GM03348 (cell line): ENCODE measurements at regions not wholly inside any gene's neighbourhood (a gene's known extent, or its start where the extent isn't known, plus 50 kb on each side); places are given as distances from the start of the nearest gene placed in this dataset.
A peak's percentile ranks its signal among the peaks of the same experiment; 100 is the strongest.
"Not testable (repeated sequence)": the region's sequence is repeated elsewhere in the genome, so short reads cannot be mapped to it uniquely, and the experiment has no call there.

ENCODE experiments used
- DNase-seq: peaks from one replicate; pipeline ENCODE4 v3.0.0; 2012; ENCODE audit warnings: low spot score

DNA sequence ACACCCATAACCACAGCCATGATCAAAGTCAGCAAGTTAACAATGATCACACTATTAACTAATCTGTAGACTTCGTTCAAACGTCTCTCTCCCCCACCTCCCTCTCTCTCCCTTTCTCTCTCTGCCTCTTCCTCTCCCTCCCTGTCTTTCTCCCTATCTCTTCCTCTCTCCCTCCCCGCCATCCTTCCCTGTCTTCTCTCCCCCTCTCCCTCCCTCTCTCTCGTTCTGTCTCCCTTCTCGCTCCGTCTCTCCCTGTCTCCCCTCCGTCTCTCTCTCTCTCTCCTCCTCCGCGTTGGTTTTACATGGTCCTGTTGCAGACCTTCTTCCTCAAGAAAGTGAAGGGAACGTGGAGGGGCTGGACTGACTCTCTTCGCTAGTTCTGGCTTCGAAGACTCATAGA is 308.9 kb upstream of the FOXQ1 start:
- no peak for DNase-seq

GRCh38 chr6:1001655-1002349 is 308.9 kb upstream of the EXOC2 start:
- peak; percentile 27 for DNase-seq

DNA sequence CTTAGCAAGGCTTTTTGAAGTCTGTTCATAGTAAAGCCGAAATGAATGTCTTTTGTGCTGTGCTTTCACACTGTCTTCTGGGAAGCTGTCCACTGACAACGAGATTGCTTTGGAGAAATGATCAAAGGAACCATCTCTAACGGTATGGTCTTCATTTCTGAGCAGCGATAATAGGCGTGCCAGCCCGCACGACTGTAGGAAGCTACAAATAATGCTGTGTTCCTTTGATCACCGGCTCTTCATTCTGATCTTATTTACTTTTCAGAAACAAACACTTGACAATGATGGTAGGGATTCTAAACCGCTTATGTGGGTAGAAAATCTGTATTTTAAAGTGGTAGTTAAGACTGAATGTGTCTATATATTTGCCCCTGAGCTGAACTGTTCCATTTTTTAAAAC is 306.6 kb upstream of the EXOC2 start:
- DNase-seq: no peak

- no peak for DNase-seq
Measured at GRCh38 chr6:998551-998950, 305.6 kb upstream of the EXOC2 start.

DNA sequence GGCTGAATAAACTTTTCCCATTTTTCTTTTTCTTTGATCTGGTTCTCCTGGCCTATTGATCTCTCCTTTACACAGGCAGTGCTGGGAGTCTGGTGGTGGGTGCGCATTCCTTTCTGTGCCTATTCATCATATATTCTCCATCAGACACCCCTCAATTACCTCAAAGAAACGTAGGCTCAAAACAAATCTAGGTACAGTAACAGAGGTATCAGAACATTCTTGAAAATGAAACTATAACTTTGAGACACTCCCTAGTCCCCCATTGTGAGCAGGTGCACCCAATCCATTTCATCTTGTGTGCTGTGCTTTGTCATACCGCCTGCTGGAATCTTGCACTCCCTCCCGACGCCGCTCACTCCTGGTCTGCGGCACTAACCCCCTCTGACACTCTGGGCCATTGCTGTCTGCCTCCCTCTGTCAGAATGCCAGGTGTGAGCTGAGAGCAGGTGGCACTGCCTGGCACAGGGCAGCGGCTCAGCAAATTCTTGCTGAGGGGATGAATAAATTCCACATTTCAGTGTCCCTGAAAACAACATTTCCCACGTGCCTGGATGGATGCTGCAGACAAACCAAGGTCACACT is 303.4 kb upstream of the EXOC2 start:
- DNase-seq: no peak

- no peak for DNase-seq
Measured at GRCh38 chr6:991192-991591, 298.3 kb upstream of the EXOC2 start.

GRCh38 chr6:984031-984430 is 291.1 kb upstream of the EXOC2 start:
- DNase-seq: no peak

DNA sequence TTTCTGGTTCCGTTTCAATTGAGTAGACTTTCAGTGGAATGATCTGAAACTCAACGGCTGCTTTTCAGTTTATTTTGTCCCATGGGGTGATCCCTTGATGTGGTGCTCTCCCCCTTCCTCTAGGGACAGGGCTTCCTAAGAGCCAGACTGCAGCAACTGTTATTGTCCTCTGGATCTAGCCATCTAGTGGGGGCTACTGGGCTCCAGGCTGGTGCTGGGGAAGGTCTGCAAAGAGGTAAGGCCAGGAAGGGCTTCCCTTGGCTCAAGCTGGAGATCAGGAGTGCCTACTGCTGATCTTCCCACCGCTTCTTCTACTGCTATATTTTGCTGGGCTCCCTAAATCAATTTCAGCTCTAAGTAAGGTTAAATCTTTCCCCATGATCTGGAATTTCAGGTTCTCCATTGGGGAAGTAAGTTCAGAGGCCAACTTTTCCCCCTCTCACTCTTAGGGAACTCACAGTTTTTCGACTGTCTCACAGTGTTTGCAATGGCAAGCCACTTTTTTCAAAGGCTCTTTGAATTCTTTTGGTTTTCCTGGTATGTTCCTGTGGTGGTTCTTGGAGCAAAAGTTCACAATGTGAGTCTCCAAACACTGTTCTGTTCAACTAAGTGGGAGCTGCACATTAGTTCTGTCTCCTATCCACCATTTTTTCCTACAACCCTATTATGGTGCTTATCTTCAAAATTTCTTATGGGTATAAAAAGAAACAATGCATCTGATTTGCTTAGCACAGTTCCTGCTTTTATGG is 286.2 kb upstream of the EXOC2 start:
- DNase-seq: no peak

GRCh38 chr6:977226-977625 is 284.3 kb upstream of the EXOC2 start:
- not testable (repeated sequence) for DNase-seq

GRCh38 chr6:971981-972640 is 279.2 kb upstream of the EXOC2 start:
- DNase-seq: peak; percentile 81

- DNase-seq: no peak
Measured at GRCh38 chr6:968791-969190, 275.9 kb upstream of the EXOC2 start.

GRCh38 chr6:967701-968100 is 274.8 kb upstream of the EXOC2 start:
- no peak for DNase-seq

GRCh38 chr6:965343-965742 is 272.4 kb upstream of the EXOC2 start:
- DNase-seq: no peak

DNA sequence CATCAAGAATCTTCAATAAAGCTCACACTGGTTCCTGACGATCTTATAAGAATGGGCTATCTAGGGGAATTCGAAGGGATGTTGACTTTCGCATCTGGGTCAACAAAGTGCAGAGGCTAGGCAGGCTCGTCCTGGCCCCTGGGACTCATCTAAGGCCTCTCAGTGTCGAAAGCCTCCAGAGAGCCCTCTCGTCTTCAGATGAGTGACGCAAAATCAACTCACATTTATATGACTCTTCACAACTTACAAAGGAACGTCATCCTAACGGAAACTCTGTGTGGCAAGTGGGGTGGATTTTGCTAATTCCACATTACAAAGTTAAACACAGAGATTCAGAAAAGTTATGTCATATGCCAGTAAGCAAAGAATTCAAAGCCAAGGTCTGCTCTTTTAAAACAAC is 270.5 kb upstream of the EXOC2 start:
- DNase-seq: no peak

DNA sequence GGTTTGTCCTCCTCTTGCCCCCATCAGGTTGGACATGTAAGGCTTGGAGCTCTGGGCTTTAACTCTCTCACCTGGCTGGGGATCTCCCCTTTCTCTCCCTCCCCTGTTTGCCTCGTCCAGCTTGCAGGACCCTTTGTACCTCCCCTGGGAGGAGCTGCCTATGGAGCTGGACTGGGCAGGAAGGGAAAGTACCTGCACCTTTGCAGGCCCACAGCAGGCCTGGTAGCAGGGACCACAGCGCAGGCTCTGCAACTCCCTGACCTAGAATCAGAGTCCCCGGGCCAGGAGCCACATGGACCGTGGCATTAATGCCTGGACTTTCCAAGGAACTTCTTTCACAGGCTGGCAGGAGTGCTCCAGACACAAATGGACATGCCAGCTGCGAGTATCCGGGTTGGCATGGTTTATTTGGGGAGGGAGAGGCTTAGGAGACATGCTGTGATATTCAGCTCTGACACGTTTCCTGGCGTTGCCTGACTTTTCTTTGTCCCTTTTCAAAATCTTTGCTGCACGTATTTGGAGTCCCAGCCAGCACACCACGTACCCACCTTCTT is 268.5 kb upstream of the EXOC2 start:
- DNase-seq: no peak

- no peak for DNase-seq
Measured at GRCh38 chr6:960356-960755, 267.4 kb upstream of the EXOC2 start.

DNA sequence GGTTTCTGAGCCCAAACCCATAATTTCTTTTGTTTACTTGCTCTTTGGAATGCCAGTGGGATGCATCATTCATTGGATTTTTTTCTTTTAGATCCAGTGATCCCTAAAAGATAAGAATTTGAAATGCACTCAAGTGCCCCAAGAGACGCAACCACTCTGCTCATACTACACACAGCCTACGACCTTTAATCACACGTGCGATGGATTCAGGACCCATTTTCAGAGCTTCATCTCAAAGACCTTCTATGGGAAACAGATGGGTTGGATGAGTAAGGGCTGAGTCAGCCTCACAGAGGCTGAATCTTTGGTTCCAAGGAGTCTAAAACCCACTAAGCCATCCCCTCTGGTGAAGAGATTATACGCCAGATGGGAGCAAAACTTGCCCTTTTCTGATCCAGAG is 265.5 kb upstream of the EXOC2 start:
- DNase-seq: peak; percentile 81

- no peak for DNase-seq
Measured at GRCh38 chr6:951399-952181, 258.7 kb upstream of the EXOC2 start.

DNA sequence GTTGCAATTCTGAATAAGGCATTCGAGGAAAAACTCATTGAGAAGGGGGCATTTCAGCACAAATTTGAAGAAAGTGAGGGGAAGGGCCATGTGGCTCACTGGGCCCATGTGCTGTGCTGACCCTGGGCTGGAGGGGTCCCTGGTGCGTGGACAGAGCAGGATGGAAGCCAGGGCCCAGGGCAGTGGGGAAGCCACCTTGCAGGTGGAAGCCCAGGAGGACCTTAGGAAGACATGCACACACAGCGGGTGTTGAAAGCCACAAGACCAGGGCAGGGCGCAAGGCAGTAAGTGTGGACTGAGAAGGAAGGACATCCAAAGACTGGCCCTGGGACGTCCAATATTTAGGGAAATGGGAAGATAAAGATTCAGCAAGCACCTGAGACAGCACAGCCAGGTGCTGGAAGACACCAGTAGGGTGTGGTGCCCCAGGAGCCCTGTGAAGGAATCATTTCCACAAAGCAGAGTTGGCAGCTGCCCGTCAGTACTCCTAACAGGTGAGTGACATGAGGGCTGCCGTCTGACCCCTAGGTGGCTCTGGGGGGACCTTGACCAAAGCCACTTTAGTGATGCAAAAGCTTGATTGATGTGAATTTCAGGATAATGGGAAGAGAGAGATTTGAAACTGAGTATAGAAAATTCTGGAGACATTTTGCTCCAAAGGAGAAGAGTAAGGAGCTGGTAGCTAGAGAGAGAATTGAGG is 254.4 kb upstream of the EXOC2 start:
- no peak for DNase-seq

- peak; percentile 49 for DNase-seq
Measured at GRCh38 chr6:946546-946945, 253.6 kb upstream of the EXOC2 start.
